CD1c-positive myeloid dendritic cell (primary cell): ENCODE measurements at regions not wholly inside any gene's neighbourhood (a gene's known extent, or its start where the extent isn't known, plus 50 kb on each side); places are given as distances from the start of the nearest gene placed in this dataset.

ENCODE experiments used
- DNase-seq: peaks from one replicate; pipeline ENCODE4 v3.0.0-alpha.2; 2016; ENCODE audit errors: extremely low spot score

DNA sequence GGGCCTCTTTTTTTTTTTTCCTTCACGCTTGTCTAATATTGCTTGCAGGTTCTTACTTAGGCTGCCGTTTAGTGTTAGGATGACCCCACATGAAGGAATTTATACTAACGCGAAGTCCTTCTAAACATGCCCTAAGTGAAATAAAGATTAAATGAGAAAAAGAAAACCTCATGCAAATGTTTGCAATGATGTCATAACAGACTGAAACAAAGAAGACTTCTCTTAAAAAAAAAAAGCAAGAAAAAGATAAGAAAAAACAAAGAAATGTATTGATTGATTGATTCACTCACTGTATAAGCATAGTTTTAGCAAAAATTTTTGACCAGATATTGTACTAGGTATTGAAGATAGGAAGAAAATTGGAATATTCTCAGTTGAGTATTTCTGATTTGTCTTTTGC, 418.2 kb downstream of the IRS2 start:
- no peak for DNase-seq

DNA sequence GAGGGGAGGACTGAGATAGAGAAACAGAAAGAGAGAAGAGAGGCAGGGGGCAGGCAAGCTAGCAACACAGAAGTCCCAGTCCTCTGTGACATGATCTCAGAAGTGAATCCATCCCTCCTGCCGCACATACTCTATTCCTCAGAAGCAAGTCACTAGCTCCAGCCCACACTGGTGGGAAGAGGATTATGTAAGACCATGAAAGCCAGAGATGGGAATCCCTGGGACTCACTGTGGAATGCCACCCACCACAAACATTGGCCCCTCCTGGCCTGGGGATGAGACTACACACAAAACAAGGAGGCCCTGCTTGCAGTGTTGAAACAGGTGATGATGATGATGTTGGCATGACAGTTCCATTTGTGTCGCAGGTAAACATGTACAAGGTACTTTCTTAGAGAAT, 419.9 kb downstream of the IRS2 start:
- no peak for DNase-seq

DNA sequence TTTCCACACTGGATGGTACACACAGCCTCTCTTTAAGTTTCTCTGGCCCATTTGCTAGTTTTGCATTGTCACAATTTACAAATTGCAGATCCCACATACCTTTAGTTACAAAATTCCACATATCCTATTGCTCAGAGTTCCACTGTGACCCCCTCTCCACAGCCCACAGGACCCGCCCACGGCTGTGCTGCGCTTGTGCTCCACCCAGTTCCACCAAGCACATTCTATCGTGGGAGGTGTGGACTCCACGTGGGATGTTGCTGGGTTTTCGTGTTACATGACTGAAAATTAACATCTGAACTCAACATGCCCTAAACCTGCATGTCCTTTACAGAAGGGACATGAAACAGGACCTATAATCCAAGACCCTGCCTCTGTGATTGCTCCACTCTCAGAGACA, 423.0 kb downstream of the IRS2 start:
- no peak for DNase-seq

GRCh38 chr13:109362616-109363015, 423.8 kb downstream of the IRS2 start:
- no peak for DNase-seq

DNA sequence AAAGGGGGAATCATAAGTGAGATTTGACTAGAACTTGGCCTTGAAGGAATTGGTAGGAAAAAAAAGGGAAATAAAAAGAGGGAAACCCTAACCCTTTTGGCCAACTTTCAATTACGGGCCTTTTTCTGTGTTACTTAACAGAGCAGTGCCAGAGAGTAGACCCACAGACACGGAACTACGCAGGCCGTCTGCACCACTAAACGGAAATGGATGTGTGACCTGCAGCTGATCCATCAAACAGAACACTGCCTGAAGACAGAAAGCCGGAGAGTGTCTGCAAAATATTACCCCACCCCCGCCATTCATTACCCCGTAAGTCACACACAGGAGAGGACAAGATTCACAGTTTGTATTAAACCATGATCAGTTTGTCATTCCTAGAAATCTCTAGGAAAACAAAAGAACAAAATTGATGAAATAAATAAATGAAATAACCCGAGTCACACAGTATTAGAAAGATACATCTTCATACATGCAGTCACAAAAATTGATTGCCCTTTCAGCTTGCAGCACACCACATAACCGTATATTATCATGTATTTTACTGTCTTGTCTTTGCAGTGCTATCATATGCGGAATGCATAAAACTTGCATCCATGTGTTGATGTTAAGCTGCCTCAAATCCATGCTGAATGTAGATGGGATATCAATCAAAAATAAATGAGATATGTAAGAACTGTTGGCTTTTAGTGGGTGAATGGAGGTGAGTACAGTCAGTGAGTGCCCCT, 424.7 kb downstream of the IRS2 start:
- DNase-seq: no peak

DNA sequence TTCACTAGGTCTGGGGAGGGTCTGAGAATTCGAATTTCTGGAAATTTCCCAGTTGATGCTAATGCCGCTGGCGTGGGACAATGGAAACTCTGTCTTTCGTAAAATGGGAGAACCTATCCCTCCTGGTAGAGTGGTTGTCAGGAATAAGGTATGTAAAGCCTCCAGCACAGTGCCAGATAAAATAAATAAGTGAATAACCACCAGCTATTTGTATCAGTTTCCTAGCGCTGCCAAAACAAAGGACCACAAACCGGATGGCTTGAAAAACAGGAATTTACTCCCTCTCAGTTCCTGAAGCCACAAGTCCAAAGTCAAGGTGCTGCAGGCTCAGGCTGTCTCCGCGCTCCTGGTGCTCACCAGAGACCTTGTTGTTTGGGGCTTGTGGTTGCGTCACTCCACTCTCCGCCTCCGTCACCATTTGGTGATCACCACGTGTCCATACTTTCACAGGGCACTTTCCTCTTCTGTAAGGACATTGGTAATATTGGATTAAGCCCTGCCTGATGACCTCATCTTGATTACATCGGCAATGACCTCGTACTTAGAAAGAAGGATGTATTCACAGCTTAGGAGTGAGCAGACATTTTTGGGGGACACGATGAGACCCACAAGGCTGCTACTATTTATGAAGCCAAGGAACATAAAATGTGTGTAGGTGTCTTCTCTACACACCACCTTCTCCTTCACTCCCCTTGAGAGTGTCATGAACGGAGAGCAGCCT, 428.5 kb downstream of the IRS2 start:
- no peak for DNase-seq

- no peak for DNase-seq
These were observed 430.4 kb downstream of the IRS2 start for GRCh38 chr13:109355875-109356434.

DNA sequence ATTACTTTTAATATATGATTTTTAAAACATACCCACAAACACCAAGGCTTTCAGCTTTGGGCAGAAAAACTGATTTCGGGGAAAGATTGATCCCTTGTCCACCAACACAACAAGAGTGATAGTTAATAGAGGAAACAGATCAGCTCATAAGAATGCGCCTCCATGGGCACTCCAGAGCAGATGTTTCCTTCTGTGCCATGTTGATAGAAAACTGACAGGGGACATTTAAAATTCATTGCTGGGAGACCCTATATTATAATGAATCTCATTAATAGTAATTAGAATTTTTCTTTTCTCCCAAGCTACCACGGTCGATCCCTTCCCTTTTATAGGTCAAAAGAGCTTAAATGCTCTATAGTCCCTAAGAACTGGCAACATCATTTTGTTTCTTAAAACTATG, 431.2 kb downstream of the IRS2 start:
- no peak for DNase-seq

DNA sequence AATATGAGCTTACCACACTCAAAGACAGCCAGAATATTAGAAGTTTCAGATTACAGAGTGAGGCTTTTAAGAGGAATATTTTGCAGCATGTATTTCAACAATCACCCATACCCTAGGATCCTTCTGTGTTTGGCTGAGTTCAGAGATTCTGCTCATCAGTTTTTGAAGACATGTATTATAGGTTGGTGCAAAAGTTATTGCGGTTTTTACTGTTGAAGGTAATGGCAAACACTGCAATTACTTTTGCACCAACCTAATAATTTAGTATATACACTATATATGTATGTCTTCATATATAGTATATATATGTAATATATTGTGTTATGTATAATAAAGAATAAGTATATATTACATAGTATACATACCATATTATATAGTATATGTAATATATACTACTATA, 435.1 kb downstream of the IRS2 start:
- DNase-seq: no peak

DNA sequence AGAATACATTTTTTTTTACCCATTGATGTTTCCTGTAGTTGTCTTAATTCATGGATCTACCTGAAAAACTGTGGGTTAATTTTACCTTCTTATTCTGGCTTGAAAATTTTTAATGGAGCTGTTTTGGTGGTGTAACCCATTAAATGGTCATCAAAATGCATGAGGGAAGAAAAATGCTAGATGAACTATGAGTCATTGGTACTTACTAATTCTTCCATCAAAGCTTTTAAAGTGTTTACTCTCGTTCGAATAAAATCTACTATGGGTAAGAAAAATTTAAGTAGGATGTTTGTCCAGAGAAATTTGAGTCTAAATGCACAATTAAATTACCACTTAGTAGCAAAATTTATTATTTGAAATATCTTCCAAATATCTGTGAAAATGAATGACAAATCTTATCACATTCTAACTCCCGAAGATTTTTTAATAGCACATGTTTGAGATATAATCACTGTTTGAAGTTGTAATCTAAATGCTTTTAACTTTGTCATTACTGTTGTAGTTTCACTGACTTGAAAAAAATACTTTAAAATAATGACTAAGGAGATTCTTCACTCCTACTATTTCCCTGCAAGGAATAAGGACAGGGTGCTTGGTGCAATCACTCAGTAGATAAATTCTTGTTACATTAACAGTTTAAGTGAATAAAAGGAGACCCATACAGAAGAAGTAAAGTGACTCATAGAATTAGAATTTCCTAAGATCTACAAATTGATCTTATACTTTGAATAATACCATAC, 437.7 kb downstream of the IRS2 start:
- DNase-seq: no peak

GRCh38 chr13:109346060-109346459, 440.3 kb downstream of the IRS2 start:
- DNase-seq: no peak

DNA sequence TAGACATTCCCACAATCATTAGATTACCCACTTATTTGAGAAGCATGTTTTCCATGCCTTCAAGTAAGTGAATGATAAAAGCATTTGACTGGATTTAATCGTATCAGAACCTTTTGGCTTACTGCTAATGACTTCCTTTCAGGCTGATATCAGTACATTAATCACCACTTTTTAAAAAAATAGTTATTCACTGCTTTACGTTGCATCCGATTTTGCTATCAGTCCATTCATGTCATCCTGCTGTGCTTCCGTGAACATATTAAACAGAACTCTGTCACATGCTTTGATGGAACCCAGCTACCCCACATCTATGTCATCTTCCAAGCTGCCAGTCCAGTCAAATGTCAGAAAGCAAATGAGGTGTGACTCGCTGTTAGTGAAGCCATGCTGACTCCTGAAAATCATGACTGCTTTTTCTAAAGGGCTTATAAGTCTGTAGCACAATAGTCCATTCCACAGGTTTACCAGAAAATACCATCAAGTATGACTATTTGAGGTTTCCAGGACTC, 440.9 kb downstream of the IRS2 start:
- no peak for DNase-seq

GRCh38 chr13:109344552-109345157, 441.7 kb downstream of the IRS2 start:
- DNase-seq: no peak

DNA sequence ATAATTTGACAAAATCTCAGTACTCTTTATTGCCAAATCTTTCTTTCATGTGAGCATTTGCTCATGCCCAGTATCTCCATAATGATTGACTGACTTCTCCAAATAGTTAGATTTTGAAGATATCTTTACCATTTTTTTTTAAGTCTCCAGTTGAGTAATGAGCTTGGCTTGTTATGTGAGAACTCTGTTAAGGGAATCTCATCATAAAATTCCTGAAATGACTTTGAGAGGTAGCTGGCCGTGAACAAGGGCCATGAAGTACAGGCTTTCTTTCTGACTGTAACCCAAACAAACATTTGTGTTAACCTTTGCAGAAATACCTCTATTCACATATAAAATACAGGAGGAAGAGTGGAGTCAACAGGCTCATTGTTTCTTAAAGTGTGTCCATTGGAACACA, 449.7 kb downstream of the IRS2 start:
- no peak for DNase-seq

DNA sequence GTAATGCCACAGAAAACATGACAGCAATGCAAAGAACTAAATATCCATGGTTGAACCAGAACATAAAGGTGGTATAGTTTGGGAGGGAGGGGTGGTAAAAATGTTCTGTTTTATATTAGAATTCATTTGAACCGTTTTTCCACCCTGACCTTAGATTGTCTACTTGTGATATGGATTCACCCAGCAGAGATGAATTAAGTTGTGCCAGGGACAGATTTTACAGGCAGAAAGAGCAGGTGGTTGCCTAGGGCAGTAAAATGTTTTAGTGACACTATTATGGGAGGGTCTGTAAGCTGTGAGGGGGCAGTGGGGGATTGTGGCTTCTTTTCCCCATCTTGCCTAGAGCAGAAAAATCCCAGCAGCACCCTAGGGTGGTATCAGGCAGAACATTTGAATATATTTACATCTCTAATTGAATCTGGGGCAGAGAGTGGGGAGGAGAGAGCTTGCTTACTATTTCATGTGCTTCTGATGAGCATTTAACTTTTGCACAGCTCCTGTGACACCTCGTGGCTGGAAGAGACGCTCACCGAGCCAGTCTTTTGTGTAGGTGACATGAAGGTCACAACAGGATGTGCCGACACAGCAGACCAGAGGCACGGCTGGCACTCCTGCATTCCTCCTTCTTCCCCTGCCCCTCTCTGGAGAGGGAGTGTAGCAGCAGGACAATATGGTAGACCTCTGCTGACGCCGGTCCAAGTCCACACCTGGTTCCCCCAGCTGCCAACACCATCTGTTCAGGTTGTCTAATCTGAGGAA, 452.3 kb downstream of the IRS2 start:
- no peak for DNase-seq

DNA sequence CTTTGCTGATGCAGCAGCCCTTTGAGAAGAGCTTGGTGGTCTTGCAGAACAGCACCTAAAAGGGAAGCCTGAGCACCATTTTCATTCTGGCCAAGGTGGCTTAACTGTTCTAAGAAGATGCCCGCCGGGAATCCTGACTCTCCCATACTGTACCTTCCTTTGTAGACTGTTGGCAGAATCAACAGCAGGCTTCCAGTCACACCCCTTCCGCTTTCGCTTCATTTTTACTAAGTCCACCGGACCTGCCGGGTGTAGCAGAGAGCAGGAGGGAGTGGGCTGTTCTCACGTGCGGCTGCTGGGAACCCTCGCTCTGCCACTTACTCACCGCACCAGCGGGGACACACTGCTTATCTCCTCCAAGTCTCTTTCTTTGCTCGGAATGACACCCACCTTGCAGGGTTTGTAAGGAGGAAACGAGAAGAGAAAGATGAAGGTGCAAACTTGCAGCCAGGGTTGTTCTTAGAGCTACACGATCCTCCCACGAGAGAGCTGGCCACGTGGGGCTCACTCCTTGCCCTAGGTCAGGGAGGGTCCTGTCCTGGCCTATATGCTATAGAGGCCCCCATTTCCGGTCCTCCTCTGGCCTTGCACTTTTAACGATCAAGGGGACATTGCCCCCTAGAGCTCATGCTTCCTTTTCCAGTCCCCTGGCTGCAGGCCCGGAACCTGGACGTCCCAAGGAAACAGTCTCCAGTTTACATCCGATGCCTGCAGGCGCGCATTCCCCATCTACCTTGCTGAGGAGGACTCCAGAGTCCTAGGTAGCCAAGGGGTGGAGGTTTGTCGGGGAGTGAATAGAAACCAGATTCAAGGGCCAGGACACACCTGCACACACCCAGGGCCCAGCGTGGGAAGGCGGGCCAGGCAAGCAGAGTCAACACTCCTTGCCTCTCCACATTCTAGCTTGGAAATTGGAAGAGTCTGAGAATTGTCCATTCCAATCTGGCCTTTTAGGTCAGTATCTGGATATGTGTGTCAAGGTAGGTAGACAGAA, 453.6 kb downstream of the IRS2 start:
- no peak for DNase-seq

DNA sequence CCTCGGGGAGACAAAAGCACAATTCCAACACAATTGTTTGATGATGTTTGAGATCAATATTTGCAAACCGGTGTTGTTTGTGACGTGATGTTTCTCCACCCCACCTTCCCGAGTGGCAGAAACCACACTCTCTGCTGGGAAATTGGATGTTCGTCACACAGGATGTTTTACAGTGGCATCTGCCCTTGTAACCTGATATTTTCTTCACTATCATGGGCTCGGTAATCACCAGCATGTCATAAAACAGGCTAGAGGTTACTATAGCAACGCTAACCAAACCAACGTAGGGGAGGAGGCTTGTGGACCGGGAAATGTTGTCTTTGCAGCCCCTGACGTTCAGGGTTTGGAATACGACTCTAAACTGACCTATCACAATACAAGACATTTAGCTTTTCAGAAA, 454.5 kb downstream of the IRS2 start:
- DNase-seq: no peak

GRCh38 chr13:109331011-109331433, 455.4 kb downstream of the IRS2 start:
- DNase-seq: no peak

DNA sequence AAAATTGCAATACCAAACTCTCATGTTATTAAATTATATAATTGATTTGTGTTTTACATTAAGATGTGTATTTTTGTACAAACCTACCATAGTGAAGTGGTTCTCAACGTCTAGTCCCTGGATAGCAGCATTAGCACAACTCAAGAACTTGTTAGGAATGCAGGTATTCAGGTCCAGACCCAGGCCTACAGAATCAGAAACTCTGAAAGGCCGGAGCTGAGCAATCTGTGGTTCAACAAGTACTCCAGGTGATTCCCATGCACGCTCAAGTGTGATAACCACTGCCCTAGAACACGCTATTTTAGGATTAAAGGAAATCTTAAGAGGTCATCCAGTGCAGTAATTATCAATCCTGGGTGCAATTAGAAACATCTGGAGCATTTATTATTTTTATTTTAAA, 456.3 kb downstream of the IRS2 start:
- no peak for DNase-seq

DNA sequence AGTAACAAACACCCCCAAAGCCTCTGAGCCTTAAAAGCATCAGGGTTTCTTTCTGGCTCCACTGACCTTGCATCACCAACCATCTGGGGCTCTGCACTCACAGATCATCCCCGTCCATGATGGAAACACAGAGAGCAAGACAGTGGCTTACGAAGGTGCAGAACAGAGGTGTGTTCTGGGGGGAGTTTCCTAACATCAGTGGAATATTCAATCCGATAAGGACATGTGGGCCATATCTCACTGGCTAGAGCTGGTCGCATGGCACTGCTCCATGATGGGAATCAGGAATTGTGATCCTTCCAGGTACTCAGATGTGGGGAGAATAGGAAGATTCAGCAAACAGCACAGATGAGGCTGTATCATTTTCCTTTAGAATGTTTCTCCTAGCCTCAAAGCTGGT, 457.2 kb downstream of the IRS2 start:
- no peak for DNase-seq
